Neuron (in vitro differentiated cells): ENCODE measurements at regions not wholly inside any gene's neighbourhood (a gene's known extent, or its start where the extent isn't known, plus 50 kb on each side); places are given as distances from the start of the nearest gene placed in this dataset.
A peak's percentile ranks its signal among the peaks of the same experiment; 100 is the strongest.

Experiments
- H2AFZ ChIP-seq: one replicate; pipeline ENCODE4 v1.6.1; 2013; ENCODE audit warnings: low read depth, mild to moderate bottlenecking, inconsistent platforms, low read length, moderate library complexity
- H3K27me3 ChIP-seq: one replicate; pipeline ENCODE4 v1.6.1; 2013; ENCODE audit warnings: low read length; ENCODE audit not compliant: insufficient read depth
- H3K36me3 ChIP-seq: one replicate; pipeline ENCODE4 v1.6.1; 2013; ENCODE audit warnings: low read length; ENCODE audit not compliant: insufficient read depth
- H3K4me1 ChIP-seq: one replicate; pipeline ENCODE4 v1.6.1; 2013; ENCODE audit warnings: low read length; ENCODE audit not compliant: insufficient read depth
- H3K4me3 ChIP-seq: 2 replicates; pipeline ENCODE4 v1.5.1; 2013; ENCODE audit warnings: mild to moderate bottlenecking, low read length, moderate library complexity
- H3K9me3 ChIP-seq: one replicate; pipeline ENCODE4 v1.6.1; 2013; ENCODE audit warnings: low read length

GRCh38 chr3:40593351-40593750, 68.6 kb downstream of the ZNF621 start:
- Histone ChIP-seq H3K27me3 (no peaks in the 10 kb centered on the region), H3K4me1 (no peaks in the 10 kb centered on the region), H2AFZ (no peak overlapping the region), H3K4me3 (no peak overlapping the region), H3K36me3 (no peaks in the 10 kb centered on the region), H3K9me3 (no peaks in the 10 kb centered on the region)

- Histone ChIP-seq H3K9me3 (no peaks in the 10 kb centered on the region), H3K4me1 (no peaks in the 10 kb centered on the region), H3K27me3 (peaks cover 3% of the 10 kb centered on the region), H2AFZ (no peak overlapping the region), H3K4me3 (no peak overlapping the region), H3K36me3 (no peaks in the 10 kb centered on the region)
These were observed 72.7 kb downstream of the ZNF621 start for GRCh38 chr3:40597441-40597840.

DNA sequence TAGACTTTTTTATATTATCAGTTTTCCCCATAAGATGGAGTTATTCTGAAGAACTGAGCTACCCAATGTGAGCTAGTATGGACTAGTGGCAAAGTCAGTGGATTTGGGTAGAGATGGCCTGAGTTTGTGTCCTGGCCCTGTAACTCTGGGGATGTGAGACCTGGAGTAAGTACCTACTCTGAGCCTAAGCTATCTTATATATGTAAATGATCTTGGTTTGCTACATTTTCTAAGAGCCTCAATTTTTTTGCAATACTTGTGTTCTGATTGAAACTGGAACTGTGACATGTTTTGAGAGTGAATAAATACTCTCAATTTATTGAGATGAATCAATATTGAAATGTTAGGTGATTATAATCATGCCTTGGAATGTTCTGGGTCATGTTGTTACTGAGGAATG, 73.6 kb downstream of the ZNF621 start:
- Histone ChIP-seq H3K4me3 (no peak overlapping the region), H3K27me3 (peaks cover 3% of the 10 kb centered on the region), H2AFZ (no peak overlapping the region), H3K9me3 (no peaks in the 10 kb centered on the region), H3K4me1 (no peaks in the 10 kb centered on the region), H3K36me3 (no peaks in the 10 kb centered on the region)

- Histone ChIP-seq H3K9me3 (no peaks in the 10 kb centered on the region), H3K4me3 (no peak overlapping the region), H3K27me3 (peaks cover 3% of the 10 kb centered on the region), H3K4me1 (no peaks in the 10 kb centered on the region), H2AFZ (no peak overlapping the region), H3K36me3 (no peaks in the 10 kb centered on the region)
These were observed 74.2 kb downstream of the ZNF621 start for GRCh38 chr3:40598962-40599361.

- no peak overlapping the region for H3K4me3 ChIP-seq
- no peaks in the 10 kb centered on the region for H3K9me3 ChIP-seq
- H2AFZ ChIP-seq = no peak overlapping the region
- peaks cover 3% of the 10 kb centered on the region for H3K27me3 ChIP-seq
- no peaks in the 10 kb centered on the region for H3K4me1 ChIP-seq
- H3K36me3 ChIP-seq = no peaks in the 10 kb centered on the region
These were observed 78.1 kb downstream of the ZNF621 start for GRCh38 chr3:40602778-40603385.

GRCh38 chr3:40605960-40606359, 81.2 kb downstream of the ZNF621 start:
- H3K27me3 ChIP-seq = no peaks in the 10 kb centered on the region
- no peak overlapping the region for H3K4me3 ChIP-seq
- no peaks in the 10 kb centered on the region for H3K9me3 ChIP-seq
- no peaks in the 10 kb centered on the region for H3K4me1 ChIP-seq
- H3K36me3 ChIP-seq = no peaks in the 10 kb centered on the region
- no peak overlapping the region for H2AFZ ChIP-seq

GRCh38 chr3:40608091-40608490, 83.3 kb downstream of the ZNF621 start:
- Histone ChIP-seq H3K4me1 (no peaks in the 10 kb centered on the region), H3K4me3 (no peak overlapping the region), H2AFZ (no peak overlapping the region), H3K36me3 (no peaks in the 10 kb centered on the region), H3K27me3 (no peaks in the 10 kb centered on the region), H3K9me3 (no peaks in the 10 kb centered on the region)

- Histone ChIP-seq H3K36me3 (no peaks in the 10 kb centered on the region), H2AFZ (no peak overlapping the region), H3K27me3 (no peaks in the 10 kb centered on the region), H3K4me3 (no peak overlapping the region), H3K9me3 (no peaks in the 10 kb centered on the region), H3K4me1 (peaks cover 22% of the 10 kb centered on the region)
These were observed 88.5 kb downstream of the ZNF621 start for GRCh38 chr3:40613306-40613705.

DNA sequence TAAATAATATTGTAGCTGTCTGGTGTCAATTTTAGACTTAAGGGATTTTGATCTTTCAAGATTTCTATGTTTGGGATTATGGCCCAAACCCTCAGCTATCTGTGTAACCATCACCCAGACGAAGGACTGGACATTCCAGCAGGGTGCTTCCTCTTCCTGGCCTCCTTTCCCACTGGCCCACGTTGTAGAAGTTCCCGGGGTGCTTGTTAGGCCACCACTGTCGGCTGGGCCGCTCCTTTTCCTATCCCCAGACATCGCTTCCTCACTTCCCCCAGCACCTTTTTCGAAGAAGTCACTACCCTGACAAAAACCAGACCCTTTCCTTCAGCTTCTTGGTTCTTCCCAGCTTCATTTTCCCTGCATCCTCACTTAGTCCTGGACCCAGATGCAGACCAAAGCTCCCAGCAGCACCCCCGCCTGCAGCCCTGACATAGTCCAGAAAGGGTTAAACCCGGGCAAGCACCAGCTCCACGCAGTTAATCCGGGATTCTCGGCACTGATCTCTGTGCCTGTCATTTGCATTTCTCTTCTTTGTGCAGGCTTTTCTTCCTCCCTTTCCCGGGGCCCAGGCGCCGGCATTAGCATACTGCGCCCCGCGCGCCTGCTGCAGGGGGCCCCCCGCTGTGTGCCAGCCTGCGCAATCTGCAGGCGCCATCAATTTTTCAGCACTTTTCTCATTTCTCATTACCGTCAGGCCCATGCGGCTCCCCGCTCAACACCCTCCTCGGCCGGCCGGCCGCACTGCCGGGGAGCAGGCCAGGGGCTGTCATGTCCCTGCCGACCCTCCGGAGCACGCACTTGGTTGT, 90.6 kb downstream of the ZNF621 start:
- peaks cover 22% of the 10 kb centered on the region for H3K4me1 ChIP-seq
- H3K9me3 ChIP-seq = no peaks in the 10 kb centered on the region
- H2AFZ ChIP-seq = peak overlapping the region; percentile 72
- H3K4me3 ChIP-seq = peak overlapping the region; percentile 53
- H3K36me3 ChIP-seq = no peaks in the 10 kb centered on the region
- no peaks in the 10 kb centered on the region for H3K27me3 ChIP-seq

- peak overlapping the region; percentile 53 for H3K4me3 ChIP-seq
- peaks cover 22% of the 10 kb centered on the region for H3K4me1 ChIP-seq
- no peaks in the 10 kb centered on the region for H3K36me3 ChIP-seq
- H3K27me3 ChIP-seq = no peaks in the 10 kb centered on the region
- peak overlapping the region; percentile 72 for H2AFZ ChIP-seq
- H3K9me3 ChIP-seq = no peaks in the 10 kb centered on the region
These were observed 91.4 kb downstream of the ZNF621 start for GRCh38 chr3:40615918-40616819.

GRCh38 chr3:40617084-40617483, 92.3 kb downstream of the ZNF621 start:
- Histone ChIP-seq H3K4me1 (peaks cover 22% of the 10 kb centered on the region), H3K27me3 (no peaks in the 10 kb centered on the region), H3K36me3 (no peaks in the 10 kb centered on the region), H3K9me3 (no peaks in the 10 kb centered on the region), H3K4me3 (no peak overlapping the region), H2AFZ (no peak overlapping the region)

DNA sequence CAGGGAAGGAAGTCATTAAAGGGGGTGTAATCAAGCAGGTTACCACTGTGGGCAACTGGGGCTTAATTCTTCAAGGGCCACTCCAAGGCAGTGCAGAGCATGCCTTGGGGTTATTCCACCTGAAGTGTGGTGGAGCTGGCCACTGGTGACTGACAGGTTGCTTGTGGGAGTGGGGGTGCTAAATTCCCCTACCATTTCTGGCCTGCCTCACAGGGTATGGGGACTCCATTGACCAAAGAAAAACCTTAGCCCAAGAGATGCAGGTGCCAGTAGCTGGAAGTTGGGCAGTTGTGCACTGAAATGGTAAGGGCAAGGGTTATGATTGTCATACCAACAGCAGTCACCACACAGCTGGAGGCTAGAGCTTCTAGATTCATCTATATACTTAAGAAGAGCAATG, 93.4 kb downstream of the ZNF621 start:
- H3K36me3 ChIP-seq = no peaks in the 10 kb centered on the region
- no peak overlapping the region for H3K4me3 ChIP-seq
- no peaks in the 10 kb centered on the region for H3K9me3 ChIP-seq
- peaks cover 22% of the 10 kb centered on the region for H3K4me1 ChIP-seq
- no peaks in the 10 kb centered on the region for H3K27me3 ChIP-seq
- no peak overlapping the region for H2AFZ ChIP-seq

DNA sequence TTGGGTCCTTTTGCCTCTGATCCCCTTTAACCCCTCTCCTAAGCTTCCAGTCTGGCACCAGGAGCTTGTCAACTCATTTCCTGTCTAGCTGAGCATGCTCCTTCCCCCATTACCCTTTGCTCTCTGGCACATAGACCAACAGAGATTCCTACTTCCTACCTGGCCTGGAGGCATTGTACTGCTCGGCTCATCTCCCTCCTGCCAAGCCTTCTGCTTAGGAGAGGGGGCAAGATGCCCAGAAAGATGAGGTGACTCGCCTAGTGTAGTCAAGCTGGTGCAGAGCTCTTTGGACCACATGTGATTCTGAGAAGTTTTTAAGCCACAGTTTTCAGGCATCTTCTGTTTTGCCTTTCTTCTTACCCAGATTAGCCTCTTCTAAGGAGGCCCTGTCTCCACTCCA, 95.4 kb downstream of the ZNF621 start:
- Histone ChIP-seq H3K4me1 (peaks cover 15% of the 10 kb centered on the region), H2AFZ (no peak overlapping the region), H3K9me3 (no peaks in the 10 kb centered on the region), H3K36me3 (no peaks in the 10 kb centered on the region), H3K27me3 (no peaks in the 10 kb centered on the region), H3K4me3 (no peak overlapping the region)
